ENCODE measurements at regions not wholly inside any gene's neighbourhood (a gene's known extent, or its start where the extent isn't known, plus 50 kb on each side); places are given as distances from the start of the nearest gene placed in this dataset.

GRCh38 chrX:84747516-84747915, 245.3 kb upstream of the HDX start:
- intact Hi-C loops (cut with micrococcal nuclease), result no loop called here
- Histone ChIP-seq H3K27ac (ENCODE audit: insufficient read depth, low read depth, low read length) (no peak overlapping the region), H4K20me1 (replicated peaks; ENCODE audit: control insufficient read depth, extremely low read depth, insufficient read depth, low read length) (no peaks in the 10 kb centered on the region), H3K36me3 (ENCODE audit: control insufficient read depth in 2 of 2, extremely low read depth in 1 of 2, insufficient read depth in 2 of 2, low read length in 2 of 2) (no peaks in the 10 kb centered on the region), H3K9ac (replicated peaks; ENCODE audit: extremely low read depth, insufficient read depth, low read length) (no peak overlapping the region), H3K9me1 (replicated peaks; ENCODE audit: control insufficient read depth, extremely low read depth, insufficient read depth, low read length) (no peaks in the 10 kb centered on the region), H3K4me3 (replicated peaks in 1 of 3; ENCODE audit: insufficient read depth in 1 of 3, low read depth in 1 of 3, low read length in 3 of 3) (no peak overlapping the region), H3K4me1 (ENCODE audit: control insufficient read depth, extremely low read depth, insufficient read depth, low read length) (no peaks in the 10 kb centered on the region), H3K79me2 (ENCODE audit: control insufficient read depth, insufficient read depth, low read length) (no peaks in the 10 kb centered on the region), H3K4me2 (ENCODE audit: insufficient read depth, low read length) (no peak overlapping the region), H3K9me3 (replicated peaks; ENCODE audit: control insufficient read depth, insufficient read depth, low read length) (no peaks in the 10 kb centered on the region), H2AFZ (ENCODE audit: low read depth, low read length) (no peak overlapping the region), H3K27me3 (ENCODE audit: control insufficient read depth in 2 of 2, insufficient read depth in 2 of 2, low read length in 2 of 2) (no peaks in the 10 kb centered on the region)
- ChIA-PET POLR2A (no interaction called here), CTCF (no interaction called here)
- TF ChIP-seq MAX (IDR thresholded peaks at IDR 0.05; ENCODE audit: insufficient read depth, insufficient read length), result no peak
- no peak for TF ChIP-seq JUN (IDR thresholded peaks at IDR 0.05; ENCODE audit: borderline replicate concordance, insufficient read depth, insufficient read length, low read depth)
- TF ChIP-seq GATA2 (IDR thresholded peaks at IDR 0.05; ENCODE audit: insufficient read depth, insufficient read length, low read depth, low read length), result no peak
- no peak for TF ChIP-seq FOS (IDR thresholded peaks at IDR 0.05; ENCODE audit: borderline replicate concordance, insufficient read depth, low read length)
- no peak for TF ChIP-seq POLR2AphosphoS5 (IDR thresholded peaks at IDR 0.05; ENCODE audit: insufficient read depth, low read depth, low read length)
- TF ChIP-seq EZH2 (IDR thresholded peaks at IDR 0.05; ENCODE audit: borderline replicate concordance, low read depth, low read length, severe bottlenecking), result no peak
- TF ChIP-seq MYC (IDR thresholded peaks at IDR 0.05; ENCODE audit: low read depth, low read length), result no peak
- TF ChIP-seq CTCF (IDR thresholded peaks at IDR 0.05; ENCODE audit: extremely low read depth in 1 of 2, insufficient read depth in 1 of 2, low read depth in 1 of 2, low read length in 2 of 2), result no peak
- TF ChIP-seq POLR2A (IDR thresholded peaks at IDR 0.05; ENCODE audit: low read depth, low read length), result no peak
- dilution Hi-C loops (cut with MboI; ENCODE audit: extremely low pct_ligation_motif_present, low sequenced_read_pairs), result no loop called here
- no peak for FAIRE-seq
- BruUV-seq (replicated peaks), result no TSS peak
- no peak for DNase-seq (ENCODE audit: low read depth, low spot score)

Data from endothelial cell of umbilical vein (primary cell).